Small intestine (tissue), 7 donors: ENCODE measurements at regions not wholly inside any gene's neighbourhood (a gene's known extent, or its start where the extent isn't known, plus 50 kb on each side); places are given as distances from the start of the nearest gene placed in this dataset.

Experiments used
- DNase-seq, 2 donors: peaks; one replicate each; pipeline versions ENCODE4 v3.0.0 to v3.0.0-alpha.2; 2013
- FAIRE-seq: peaks from 2 replicates; lab custom pipeline; 2012; peaks lifted over from hg19 to GRCh38; lab: Jason Lieb, UNC
- H3K27ac ChIP-seq, 3 donors: one replicate each; pipeline ENCODE4 v1.5.1; 2013; ENCODE audit warnings: low read length in 2 of 3, mild to moderate bottlenecking in 2 of 3, control low read depth in 1 of 3, inconsistent platforms in 1 of 3, low read depth in 1 of 3, moderate library complexity in 1 of 3
- H3K27me3 ChIP-seq, 3 donors: one replicate each; pipeline ENCODE4 v1.6.1; 2013; ENCODE audit warnings: low read length in 3 of 3, inconsistent platforms in 1 of 3; ENCODE audit not compliant: control insufficient read depth in 3 of 3, insufficient read depth in 3 of 3
- H3K36me3 ChIP-seq, 3 donors: one replicate each; pipeline ENCODE4 v1.6.1; 2013; ENCODE audit warnings: low read length in 3 of 3, inconsistent platforms in 1 of 3, low read depth in 1 of 3, mild to moderate bottlenecking in 1 of 3, moderate library complexity in 1 of 3; ENCODE audit not compliant: control insufficient read depth in 3 of 3, insufficient read depth in 2 of 3
- H3K4me1 ChIP-seq, 3 donors: one replicate each; pipeline ENCODE4 v1.6.1; 2013; ENCODE audit warnings: low read length in 2 of 3, inconsistent platforms in 1 of 3, low read depth in 1 of 3, mild to moderate bottlenecking in 1 of 3, moderate library complexity in 1 of 3; ENCODE audit not compliant: control insufficient read depth in 3 of 3, insufficient read depth in 2 of 3
- H3K4me3 ChIP-seq, 3 donors: one replicate each; pipeline ENCODE4 v1.5.1; 2013; ENCODE audit warnings: low read length in 3 of 3, control low read depth in 1 of 3, inconsistent platforms in 1 of 3, low read depth in 1 of 3, mild to moderate bottlenecking in 1 of 3, moderate library complexity in 1 of 3
- H3K9me3 ChIP-seq, 2 donors: one replicate each; pipeline ENCODE4 v1.6.1; 2013; ENCODE audit warnings: low read depth in 1 of 2, low read length in 1 of 2; ENCODE audit not compliant: control insufficient read depth in 2 of 2, insufficient read depth in 1 of 2
- WGBS, 3 donors: extraction: QIAGEN DNeasy Blood & Tissue Kit; methylation state at CpG; one replicate each; pipeline ENCODE4 v1.1.7; 2013; 5-methylcytosine and 5-hydroxymethylcytosine counted together
- donor health status: healthy with polysubstance abuse.
- donor health status: control.
- donor health status: control.
- donor health status: Bipolar disorder and iron deficiency.
- donor health status: healthy.

DNA sequence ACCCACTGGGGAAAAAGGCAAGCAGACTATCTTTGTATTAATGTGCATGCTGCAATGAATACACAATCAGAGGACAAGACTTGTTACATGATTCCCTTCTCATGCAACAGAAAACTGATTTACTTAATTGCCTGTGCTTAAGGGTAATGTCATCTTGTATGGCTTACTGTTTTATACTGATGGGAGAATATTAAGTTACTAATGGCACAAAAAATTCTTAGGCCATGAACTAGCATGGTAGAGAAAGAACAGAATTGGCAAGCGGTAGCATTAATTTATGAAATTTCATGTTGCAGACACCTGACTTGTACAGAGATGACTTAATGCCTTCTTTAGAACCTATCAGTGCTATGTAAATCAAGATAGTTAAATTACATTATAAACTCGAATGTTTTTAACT is 282.3 kb downstream of the CNTN3 start:
- DNase-seq (no peak), FAIRE-seq (no peak)
- no peak overlapping the region for H3K27ac ChIP-seq
- no peaks in the 10 kb centered on the region for H3K9me3 ChIP-seq
- no peaks in the 10 kb centered on the region for H3K27me3 ChIP-seq
- H3K4me3 ChIP-seq = no peak overlapping the region
- H3K36me3 ChIP-seq = no peaks in the 10 kb centered on the region
- H3K4me1 ChIP-seq = no peaks in the 10 kb centered on the region
- 78 to 83% (median 81%) methylated on average over 2 of the region's 2 CpGs for WGBS, 3 donors

GRCh38 chr3:74331711-74332110 is 282.7 kb downstream of the CNTN3 start:
- Histone ChIP-seq H3K27me3 (no peaks in the 10 kb centered on the region), H3K27ac (no peak overlapping the region), H3K9me3 (no peaks in the 10 kb centered on the region), H3K4me1 (no peaks in the 10 kb centered on the region), H3K4me3 (no peak overlapping the region), H3K36me3 (no peaks in the 10 kb centered on the region)
- 86 to 94% (median 88%) methylated on average over 2 of the region's 2 CpGs for WGBS, 3 donors
- no peak for FAIRE-seq
- DNase-seq = no peak

- DNase-seq = no peak
- Histone ChIP-seq H3K27ac (no peak overlapping the region), H3K27me3 (no peaks in the 10 kb centered on the region), H3K4me3 (no peak overlapping the region), H3K36me3 (no peaks in the 10 kb centered on the region), H3K9me3 (no peaks in the 10 kb centered on the region), H3K4me1 (no peaks in the 10 kb centered on the region)
- FAIRE-seq = no peak
Observed at GRCh38 chr3:74329096-74329495, 285.4 kb downstream of the CNTN3 start.

DNA sequence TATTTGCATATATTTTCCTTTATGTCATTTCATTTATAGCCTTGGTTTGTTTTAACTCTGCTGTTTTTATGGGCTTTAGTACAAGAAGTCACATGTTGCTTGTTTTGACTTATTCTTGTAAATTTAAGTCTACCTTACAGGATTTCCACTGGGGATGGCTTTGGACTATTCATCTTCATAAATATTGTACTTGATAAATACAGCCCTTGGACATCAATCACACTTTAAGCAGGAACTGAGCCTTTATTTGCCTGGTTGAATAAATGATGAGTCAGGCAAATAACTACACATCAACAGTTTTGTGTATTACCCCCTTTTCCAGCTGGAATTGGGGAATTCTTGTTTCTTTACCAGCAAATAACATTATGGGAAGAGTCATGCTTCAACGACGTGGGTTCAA is 286.0 kb downstream of the CNTN3 start:
- 69 to 94% (median 75%) methylated on average over 2 of the region's 2 CpGs for WGBS, 3 donors
- FAIRE-seq (no peak), DNase-seq (no peak)

GRCh38 chr3:74315291-74315690 is 299.2 kb downstream of the CNTN3 start:
- H3K36me3 ChIP-seq = no peaks in the 10 kb centered on the region
- DNase-seq (no peak), FAIRE-seq (no peak)
- peaks cover 0 to 3% of the 10 kb centered on the region in 2 donors for H3K9me3 ChIP-seq
- H3K27me3 ChIP-seq = no peaks in the 10 kb centered on the region
- no peak overlapping the region for H3K27ac ChIP-seq
- H3K4me3 ChIP-seq = no peak overlapping the region
- WGBS, 3 donors = 61 to 79% (median 67%) methylated on average over 3 of the region's 3 CpGs
- H3K4me1 ChIP-seq = no peaks in the 10 kb centered on the region

More for the DNA sequence above, 286.0 kb downstream of the CNTN3 start:
- no peak overlapping the region for H3K27ac ChIP-seq
- no peaks in the 10 kb centered on the region for H3K9me3 ChIP-seq
- H3K36me3 ChIP-seq = no peaks in the 10 kb centered on the region
- no peak overlapping the region for H3K4me3 ChIP-seq
- H3K27me3 ChIP-seq = no peaks in the 10 kb centered on the region
- H3K4me1 ChIP-seq = no peaks in the 10 kb centered on the region

GRCh38 chr3:74314696-74315095 is 299.8 kb downstream of the CNTN3 start:
- Histone ChIP-seq H3K4me3 (no peak overlapping the region), H3K36me3 (no peaks in the 10 kb centered on the region), H3K9me3 (peaks cover 0 to 3% of the 10 kb centered on the region in 2 donors), H3K27me3 (no peaks in the 10 kb centered on the region), H3K27ac (no peak overlapping the region), H3K4me1 (no peaks in the 10 kb centered on the region)
- WGBS, 3 donors = 55 to 79% (median 76%) methylated on average over 2 of the region's 2 CpGs
- no peak for DNase-seq
- no peak for FAIRE-seq

DNA sequence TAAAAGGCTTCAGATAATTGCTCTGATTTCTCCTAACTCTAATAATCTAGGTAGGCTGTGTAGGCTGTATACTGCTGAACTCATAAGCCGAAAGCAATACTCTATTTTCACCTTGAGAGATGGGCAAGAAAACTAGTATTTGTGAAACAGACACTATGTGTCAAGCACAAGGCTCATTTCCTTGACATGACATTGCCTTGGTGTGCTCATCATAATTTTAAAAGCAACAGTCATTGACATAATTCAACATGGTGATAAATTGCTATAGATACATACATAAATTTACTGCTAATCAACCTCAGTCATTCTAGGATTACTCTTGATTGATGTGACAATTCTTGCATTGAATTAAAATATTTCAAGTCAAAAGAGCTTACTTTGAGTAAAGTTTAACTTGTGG is 304.7 kb downstream of the CNTN3 start:
- H3K4me3 ChIP-seq = no peak overlapping the region
- no peaks in the 10 kb centered on the region for H3K27me3 ChIP-seq
- DNase-seq = no peak
- H3K36me3 ChIP-seq = no peaks in the 10 kb centered on the region
- no peaks in the 10 kb centered on the region for H3K4me1 ChIP-seq
- no peak for FAIRE-seq
- 86 to 89% (median 86%) methylated on average over 1 of the region's 1 CpG for WGBS, 3 donors
- no peak overlapping the region for H3K27ac ChIP-seq
- H3K9me3 ChIP-seq = no peaks in the 10 kb centered on the region

- no peaks in the 10 kb centered on the region for H3K27me3 ChIP-seq
- DNase-seq = peak; percentile 28 to 47
- H3K27ac ChIP-seq = no peak overlapping the region
- 17 to 60% (median 39%) methylated on average over 1 of the region's 1 CpG for WGBS, 3 donors
- H3K4me3 ChIP-seq = no peak overlapping the region
- FAIRE-seq = no peak
- H3K36me3 ChIP-seq = no peaks in the 10 kb centered on the region
- H3K9me3 ChIP-seq = no peaks in the 10 kb centered on the region
- H3K4me1 ChIP-seq = no peaks in the 10 kb centered on the region
Observed at GRCh38 chr3:74304424-74304823, 310.0 kb downstream of the CNTN3 start.

- FAIRE-seq (no peak), DNase-seq (no peak)
- H3K27me3 ChIP-seq = no peaks in the 10 kb centered on the region
- no peak overlapping the region for H3K27ac ChIP-seq
- WGBS, 3 donors = 71 to 83% (median 75%) methylated on average over 2 of the region's 2 CpGs
- no peaks in the 10 kb centered on the region for H3K4me1 ChIP-seq
- H3K9me3 ChIP-seq = no peaks in the 10 kb centered on the region
- no peak overlapping the region for H3K4me3 ChIP-seq
- H3K36me3 ChIP-seq = no peaks in the 10 kb centered on the region
Observed at GRCh38 chr3:74303711-74304110, 310.7 kb downstream of the CNTN3 start.
